T-helper 2 cell treated with Interferon-gamma antibody and Interleukin-4, amounts not matched to agents 100 ng/mL and 5 ng/mL, for 36 hours (primary cell): ENCODE measurements at regions not wholly inside any gene's neighbourhood (a gene's known extent, or its start where the extent isn't known, plus 50 kb on each side); places are given as distances from the start of the nearest gene placed in this dataset.
"Not testable (repeated sequence)": the region's sequence is repeated elsewhere in the genome, so short reads cannot be mapped to it uniquely, and the experiment has no call there.

Experiments
- intact Hi-C: fragments of 100-400 bp; cut with micrococcal nuclease; formaldehyde crosslinking; loops from one replicate; pipeline ENCODE4 v1.15.1; 2023

DNA sequence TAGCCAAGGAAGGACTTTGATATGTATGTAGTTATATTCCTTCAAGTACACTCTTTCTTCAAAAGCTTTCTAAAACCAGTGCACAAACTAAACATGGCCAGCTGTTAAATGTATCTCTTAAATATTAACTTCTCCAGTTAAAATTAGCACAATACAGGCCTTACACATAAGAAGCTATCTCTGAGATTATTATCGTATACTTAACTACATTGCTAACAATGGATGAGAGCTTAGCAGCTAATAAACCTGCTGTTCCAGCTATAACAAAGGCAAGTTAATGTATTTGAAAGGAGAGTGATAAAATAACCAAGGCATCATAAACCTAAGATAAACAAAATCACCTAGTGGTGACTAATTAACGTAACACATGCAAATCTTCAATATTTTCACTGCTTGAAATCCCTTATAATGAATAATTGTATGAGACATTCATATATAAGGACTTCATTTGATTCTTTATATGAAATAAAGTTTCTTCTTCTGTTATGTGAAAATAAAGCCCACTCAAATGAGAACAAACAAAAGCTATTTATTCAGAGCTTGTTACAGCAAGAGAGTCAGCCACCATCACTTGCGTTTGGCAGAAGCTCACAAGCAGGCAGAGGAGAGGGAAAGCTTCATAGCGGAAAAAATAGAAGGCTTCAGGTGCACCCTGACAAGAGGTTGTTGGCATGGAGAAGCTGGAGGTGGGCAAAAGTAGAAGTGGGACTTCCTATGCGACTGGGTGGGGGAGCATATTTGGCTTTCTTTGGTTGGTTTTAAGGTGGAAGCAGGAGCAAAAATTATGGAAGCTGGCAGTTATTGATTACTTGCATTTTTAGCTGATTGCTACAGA lies 274.1 kb upstream of the CHRM3 start:
- intact Hi-C loops: no loop called here

DNA sequence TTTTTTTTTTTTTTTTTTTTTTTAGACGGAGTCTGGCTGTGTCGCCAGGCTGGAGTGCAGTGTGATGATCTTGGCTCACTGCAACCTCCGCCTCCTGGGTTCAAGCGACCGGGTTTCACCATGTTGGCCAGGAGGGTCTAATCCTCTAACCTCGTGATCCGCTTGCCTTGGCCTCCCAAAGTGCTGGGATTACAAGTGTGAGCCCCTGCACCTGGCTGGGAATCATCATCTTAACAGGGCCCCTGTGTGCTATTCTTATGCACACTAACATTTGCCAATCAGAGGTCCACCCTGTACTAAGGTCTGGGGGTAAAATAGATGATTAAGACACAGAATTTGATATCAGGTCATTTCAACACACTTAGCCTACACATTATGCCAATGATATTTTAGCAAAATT lies 278.7 kb upstream of the CHRM3 start:
- intact Hi-C loops: no loop called here

DNA sequence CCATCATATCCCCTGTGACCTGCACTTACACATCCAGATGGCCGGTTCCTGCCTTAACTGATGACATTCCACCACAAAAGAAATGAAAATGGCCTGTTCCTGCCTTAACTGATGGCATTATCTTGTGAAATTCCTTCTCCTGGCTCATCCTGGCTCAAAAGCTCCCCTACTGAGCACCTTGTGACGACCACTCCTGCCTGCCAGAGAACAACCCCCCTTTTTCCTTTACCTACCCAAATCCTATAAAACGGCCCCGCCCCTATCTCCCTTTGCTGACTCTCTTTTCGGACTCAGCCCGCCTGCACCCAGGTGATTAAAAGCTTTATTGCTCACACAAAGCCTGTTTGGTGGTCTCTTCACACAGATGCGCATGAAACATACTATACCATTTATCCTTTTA lies 279.7 kb upstream of the CHRM3 start:
- intact Hi-C loops: not testable (repeated sequence)

DNA sequence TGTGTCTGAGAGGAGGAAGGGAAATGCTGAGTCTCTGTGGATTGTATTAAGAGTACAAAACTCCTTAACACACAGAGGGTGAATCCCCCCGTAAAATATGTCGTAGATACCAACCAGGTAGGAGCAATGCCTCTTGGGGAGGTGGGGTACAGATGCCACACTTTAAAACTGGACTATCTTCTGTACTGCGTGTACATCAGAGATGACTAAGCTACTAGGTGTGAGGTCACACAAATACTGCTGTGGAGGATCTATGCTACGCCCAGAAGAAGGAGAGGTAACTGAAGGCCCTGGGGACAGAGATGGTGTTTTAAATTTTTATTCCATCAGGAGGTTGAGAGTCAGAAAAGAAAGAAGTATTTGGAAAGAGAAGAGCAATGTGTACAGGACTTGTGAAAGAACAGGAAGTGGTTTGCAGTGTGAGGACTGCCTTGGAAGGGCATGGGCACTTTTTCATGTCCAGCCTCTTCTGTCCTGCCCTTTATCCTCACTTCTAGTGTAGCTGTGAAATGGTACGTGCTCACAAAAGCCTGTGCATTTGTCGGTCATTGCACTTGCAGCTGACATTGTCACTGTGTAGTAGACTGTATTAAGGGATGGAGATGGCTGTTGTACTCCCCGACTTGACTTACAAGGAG lies 287.8 kb upstream of the CHRM3 start:
- intact Hi-C loops: no loop called here

DNA sequence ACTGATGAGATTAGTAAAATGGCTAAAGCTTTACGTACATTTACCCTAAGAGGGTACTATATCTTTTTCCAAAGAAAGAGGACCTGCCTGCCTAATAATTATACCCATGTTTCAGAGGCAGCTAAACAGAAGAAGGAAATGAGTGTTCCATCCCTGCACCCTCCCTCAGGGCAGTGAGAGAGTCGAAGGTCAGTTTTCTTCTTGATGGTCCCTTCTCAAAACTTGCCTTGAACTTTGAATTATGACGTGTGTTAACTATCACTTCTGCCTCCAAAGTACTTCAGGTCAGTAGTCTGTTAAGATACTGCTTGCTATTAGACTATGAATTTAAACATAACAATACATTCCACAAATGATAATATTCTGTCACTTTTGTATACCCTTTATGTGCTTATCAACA lies 294.8 kb upstream of the CHRM3 start:
- intact Hi-C loops: no loop called here

DNA sequence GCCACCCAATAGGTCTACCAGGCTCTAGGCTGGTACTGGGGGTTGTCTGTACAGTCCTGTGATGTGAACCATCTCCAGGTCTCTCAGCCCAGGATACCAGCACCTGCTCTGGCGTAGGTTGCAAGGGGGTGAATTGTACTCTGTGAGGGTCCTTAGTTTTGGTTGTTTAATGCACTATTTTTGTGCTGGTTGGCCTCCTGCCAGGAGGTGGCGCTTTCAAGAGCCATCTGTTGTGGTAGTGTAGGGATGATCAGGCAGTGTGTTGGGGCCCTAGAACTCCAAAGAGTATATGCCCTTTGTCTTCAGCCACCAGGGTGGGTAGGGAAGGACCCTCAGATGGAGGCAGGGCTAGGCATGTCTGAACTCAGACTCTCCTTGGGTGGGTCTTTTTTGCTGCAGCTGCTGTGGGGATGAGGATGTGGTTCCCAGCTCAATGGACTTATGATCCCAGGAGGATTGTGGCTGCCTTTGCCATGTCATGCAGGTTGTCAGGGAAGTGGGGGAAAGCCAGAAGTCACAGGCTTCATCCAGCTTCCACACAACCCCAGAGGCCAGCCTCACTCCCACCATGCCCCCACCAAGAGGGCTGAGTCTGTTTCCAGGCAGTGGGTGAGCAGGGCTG lies 301.8 kb upstream of the CHRM3 start:
- intact Hi-C loops: no loop called here

DNA sequence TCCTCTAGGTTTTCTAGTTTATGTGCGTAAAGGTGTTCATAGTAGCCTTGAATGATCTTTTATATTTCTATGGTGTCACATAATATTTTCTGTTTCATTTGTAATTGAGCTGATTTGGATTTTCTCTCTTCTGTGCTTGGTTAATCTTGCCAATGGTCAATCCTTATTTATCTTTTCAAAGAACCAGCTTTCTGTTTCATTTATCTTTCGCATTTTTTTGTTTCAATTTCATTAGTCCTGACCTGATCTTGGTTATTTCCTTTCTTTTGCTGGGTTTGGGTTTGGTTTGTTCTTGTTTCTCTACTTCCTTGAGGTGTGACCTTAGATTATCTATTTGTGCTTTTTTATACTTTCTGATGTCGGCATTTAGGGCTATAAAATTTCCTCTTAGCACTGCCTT lies 304.4 kb upstream of the CHRM3 start:
- intact Hi-C loops: not testable (repeated sequence)

DNA sequence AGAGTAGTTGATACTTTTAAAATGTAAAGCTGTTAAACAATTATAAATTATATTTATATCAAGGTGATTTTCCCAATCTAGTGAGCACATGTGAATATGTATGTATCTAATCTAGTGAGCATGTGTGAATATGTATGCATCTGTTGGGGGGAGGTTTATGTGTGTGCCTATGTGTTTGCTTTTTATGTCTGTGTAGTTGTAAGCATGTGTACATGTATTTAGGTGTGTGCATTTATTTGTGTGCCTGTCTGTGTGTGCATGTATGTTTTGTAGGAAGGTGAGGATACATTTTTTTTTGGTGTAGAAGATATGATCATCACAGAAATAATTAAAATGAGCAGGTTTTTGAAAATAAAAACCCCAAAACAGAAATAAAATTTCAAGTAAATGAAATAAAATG lies 318.9 kb upstream of the CHRM3 start:
- intact Hi-C loops: no loop called here

DNA sequence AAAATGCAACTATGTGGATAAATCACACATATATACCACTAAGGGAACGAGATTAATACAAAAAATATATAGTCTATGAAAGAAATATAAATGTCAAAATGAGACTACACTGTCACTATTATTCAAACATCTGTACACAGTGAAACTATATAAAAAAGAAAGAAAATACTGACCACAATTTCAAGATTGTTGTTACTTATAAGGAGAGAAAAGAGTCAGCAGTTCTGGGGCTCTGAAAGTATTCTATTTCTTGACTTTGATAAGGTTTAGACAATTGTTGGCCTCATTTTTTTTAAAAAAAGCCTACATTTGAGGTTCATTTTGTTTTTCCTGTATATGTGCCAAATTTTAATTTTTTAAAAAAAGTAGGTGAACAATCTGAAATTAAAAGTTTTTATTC lies 319.3 kb upstream of the CHRM3 start:
- intact Hi-C loops: no loop called here

DNA sequence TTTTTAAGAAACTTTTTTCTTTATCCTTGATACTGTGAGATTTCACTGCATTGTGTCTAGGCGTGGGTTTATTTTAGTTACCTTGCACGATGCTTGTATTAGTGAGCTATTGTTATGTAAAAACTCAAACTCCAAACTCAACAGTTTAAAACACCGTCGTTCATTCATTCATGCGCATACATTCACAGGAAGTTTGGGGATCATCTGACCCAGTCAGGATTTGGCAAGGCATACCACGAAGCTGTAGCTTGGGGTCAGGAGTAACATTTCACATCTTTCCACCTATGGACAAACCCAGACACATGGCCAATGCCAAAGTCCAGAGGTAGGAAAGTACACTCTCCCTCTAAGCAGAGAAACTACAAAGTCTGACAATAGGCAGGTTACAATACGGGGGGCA lies 324.6 kb upstream of the CHRM3 start:
- intact Hi-C loops: no loop called here

DNA sequence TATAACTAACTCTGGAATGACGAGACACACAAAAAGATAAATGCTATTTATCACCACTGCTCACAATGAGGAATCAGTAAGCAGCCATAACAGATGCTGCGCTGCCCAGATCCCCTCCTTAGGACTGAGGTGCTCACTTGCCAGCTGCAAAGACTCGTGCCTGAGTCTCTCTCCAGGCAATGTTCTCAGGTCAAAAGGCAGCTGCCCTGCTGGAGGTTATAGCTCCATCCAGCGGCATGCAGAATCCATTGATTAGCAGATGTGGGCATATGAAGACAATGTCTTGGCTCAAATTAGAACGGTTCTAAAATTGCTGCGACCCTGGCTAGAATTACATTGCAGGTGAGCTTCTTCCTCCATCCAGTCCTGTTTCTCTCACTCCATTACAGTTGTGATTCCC lies 328.2 kb upstream of the CHRM3 start:
- intact Hi-C loops: no loop called here

DNA sequence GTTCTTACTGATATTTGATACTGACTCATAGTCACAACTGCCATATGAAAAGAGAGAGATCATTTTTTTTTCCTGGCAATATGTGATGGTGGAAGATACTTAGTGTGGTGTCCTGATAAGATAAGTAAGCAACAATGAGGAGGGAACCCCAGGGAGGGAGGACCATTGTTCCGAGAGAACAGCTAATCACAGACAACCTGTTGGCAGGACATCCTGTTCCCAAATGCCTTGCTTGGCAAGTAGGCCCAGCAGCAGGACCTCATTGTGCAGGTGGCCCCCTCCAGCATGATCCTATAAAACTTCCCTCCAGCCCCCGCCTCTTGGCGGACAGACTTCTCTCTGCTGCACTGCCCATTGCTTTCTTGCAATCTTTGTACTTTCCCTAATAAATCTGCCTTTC lies 329.4 kb upstream of the CHRM3 start:
- intact Hi-C loops: no loop called here

DNA sequence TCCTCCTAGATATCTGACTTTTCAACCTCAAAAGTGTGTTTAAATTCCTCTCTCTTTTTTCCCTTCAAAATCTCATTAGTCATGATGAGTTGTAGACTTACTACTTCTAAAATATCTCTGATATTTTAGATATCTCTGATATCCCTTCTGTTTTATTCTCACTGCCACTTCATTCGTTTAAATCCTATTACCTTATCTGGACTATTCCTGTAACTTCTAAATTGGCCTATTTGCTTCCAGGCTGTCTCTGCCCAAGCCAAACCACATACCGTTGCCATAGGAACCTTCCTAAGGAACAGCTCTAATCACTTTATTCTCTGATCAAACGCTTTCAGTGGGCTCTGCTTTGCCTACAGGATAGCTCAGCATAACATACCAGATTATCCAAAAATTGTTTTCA lies 333.1 kb upstream of the CHRM3 start:
- intact Hi-C loops: no loop called here

DNA sequence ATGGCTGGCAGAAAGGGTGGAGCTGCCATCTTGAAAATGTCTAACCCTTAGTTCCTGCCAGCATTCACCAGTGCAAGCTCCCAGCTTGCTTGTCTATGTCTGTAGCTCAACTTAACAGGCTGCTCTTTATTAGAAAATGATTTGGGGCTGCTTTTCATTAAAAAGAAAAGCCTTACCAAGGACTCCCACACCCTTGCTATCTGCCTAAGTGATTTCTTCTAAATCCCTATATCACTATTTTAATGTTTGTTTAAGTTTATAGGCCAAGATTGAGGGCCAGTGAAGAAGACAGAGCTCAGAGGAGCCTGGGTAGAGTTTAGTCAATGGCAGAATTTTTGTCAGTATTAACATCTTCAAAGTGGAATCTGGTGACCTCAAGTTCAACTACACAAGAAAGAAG lies 336.8 kb upstream of the CHRM3 start:
- intact Hi-C loops: no loop called here

DNA sequence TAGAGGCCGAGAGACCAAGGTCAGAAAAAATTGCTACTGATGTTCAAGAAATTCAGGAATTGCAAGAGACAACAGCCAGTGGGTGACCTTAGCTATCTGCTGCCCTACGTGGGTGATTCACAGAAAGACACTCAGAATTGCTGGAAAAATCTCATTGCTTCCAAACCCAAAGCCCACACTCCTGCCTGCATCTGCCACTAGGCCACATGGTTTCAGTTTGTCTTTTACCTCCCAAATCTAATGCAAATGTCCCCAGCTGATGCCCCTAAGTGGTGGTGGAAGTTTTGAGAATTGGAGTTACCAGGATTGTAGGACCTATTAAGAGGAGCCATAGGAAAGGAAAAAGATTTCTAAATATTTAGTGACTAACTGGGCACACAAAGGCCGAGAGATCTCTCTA lies 341.5 kb upstream of the CHRM3 start:
- intact Hi-C loops: no loop called here

DNA sequence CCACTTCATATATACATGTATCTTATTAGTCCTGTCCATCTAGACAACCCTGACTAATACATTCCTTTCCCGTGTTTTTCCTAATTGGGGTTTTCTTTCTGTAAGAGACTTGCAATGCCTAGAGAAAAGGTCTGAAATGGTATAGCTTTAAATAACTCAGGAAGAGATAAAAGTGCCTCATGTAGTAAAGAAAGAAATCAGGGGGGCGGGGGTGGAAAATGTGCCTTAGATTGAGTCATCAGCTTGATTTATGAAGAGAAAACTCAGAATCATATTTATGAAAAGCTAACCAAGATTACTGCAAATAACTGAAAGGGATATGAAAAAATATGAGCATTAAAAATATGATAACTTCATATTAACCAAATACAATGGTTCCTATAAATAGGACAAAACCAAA lies 345.8 kb upstream of the CHRM3 start:
- intact Hi-C loops: no loop called here

DNA sequence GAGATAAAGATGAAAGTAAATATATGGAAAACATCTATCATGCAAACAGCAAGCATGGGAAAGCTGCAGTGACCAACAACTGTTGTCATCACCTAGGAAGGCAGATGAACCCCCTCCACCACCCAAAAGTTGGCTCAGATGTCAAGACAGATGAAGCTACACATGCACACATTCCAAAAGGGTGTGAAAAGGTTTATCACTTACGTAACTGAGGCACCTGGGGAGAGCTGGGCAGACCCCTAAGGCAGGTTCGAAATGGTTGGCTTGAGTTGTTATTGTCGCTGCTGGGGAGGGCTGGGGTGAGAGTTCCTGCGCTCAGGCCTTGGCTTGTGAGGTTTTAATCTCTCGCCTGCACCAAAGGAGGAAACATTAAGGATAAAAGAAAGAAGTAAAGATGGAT lies 355.1 kb upstream of the CHRM3 start:
- intact Hi-C loops: no loop called here

DNA sequence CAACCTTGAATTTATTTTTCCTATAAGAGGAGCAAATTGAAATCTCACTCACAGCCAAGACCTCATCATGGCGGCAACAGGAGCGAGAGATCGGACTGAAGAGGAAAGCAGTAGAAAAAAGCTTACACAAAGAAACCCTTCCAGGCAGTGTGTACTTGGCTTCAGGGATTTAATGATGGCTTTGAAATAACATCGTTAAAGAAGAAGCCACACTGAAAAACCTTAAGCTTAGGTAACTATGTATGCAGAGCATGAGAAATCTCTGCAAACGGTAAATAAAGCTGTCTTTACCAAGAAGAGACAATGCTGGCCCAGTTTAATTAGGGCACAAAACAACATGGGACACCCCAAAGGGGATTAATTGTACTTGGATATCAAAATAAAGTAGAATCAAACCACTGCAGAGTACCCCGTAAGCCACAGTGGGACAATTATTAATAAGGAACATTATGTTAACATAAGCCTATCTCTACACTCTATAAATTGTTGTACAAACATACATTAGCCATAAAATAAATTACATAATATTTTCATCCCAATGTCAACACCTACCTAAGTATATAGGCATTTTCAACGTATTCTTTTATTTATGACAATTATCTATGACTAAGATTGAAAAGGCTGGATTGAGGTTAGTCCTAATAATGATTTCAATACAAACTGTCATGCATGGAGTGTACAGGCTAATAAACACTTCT lies 360.2 kb upstream of the CHRM3 start:
- intact Hi-C loops: no loop called here

DNA sequence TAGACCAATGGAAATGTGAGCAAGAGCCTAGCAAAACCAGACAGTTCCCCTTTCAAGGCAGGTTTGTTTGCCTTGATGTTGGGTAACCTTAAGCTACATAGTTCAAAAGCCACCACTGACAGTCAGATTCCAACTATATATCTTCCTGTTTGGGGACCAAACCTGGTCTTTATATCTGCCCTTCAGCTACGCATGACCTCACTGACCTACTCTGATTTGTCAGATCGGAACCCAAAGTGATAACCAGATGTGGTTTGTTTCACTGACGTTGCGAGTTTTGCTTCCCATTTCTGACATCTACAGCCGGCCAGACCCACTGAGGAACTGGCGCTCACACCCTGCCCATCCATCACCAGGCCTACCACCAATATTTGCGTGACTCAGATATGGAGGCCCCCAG lies 361.1 kb upstream of the CHRM3 start:
- intact Hi-C loops: no loop called here

DNA sequence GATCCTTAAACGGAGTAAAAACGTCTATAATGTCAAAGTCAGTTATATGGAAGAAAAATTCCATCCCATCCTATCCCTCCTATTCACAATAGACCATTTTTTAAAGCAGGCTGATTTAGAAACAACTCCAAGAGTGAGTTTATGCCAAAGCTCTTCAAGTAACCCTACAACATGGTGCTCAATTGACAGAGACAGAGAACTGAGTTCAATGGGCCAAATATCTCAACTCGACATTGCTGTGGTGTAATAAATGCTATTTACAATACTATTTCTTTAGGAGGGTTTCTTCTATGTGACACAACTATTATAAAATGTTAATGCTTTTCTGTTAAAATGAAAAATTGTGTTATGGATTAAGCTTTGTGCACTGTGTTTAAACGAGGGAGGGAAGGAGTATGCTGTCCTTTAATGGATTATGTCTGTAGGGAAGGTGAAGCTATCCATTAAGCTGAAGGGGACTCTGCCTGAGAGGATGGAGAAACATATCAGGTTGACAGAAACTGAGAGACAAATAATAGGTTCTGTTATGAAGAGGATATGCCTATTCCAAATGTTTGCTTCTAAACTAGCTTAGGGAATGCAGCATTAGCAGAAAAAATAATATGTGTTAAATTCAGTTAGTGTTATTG lies 362.5 kb upstream of the CHRM3 start:
- intact Hi-C loops: no loop called here

DNA sequence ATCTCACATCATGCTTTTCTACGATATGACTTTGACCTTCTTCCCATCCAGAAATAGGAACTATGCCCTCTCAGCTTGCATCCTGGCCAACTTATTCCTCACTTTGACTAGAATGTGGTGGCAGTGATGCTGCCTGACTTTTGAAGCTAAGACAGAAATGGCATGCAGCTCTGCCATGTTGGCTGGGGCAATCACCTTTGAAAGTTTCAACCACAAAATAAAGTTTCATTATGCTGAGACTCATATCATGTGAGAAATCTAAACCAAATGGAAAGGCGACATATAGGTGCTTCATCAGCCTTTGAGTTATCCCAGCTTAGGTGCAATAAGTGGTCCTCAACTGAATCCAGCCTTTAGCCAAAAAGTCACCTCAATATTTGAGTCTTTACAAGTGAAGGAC lies 370.0 kb upstream of the CHRM3 start:
- intact Hi-C loops: no loop called here

DNA sequence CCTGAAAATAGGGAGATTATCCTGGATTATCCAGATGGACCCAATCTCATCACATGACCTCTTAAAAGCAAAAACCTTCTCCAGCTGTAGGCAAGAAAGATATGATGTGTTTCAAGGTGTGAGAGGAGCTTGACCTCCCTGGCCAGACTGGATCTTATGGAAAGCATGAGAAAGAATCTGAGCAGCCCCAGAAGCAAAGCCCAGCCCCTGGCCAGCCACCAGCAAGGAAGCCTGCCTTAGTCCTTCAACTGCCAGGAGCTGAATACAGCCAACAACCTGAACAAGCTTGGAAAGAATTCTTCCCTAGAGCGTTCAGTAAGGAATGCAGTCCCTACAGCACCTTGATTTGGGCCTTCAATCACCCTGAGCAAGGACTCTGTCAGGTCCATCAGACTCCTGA lies 375.0 kb upstream of the CHRM3 start:
- intact Hi-C loops: no loop called here
